Left colon (tissue), 2 donors: ENCODE measurements at regions not wholly inside any gene's neighbourhood (a gene's known extent, or its start where the extent isn't known, plus 50 kb on each side); places are given as distances from the start of the nearest gene placed in this dataset.
A peak's percentile ranks its signal among the peaks of the same experiment; 100 is the strongest.
"Not testable (repeated sequence)": the region's sequence is repeated elsewhere in the genome, so short reads cannot be mapped to it uniquely, and the experiment has no call there.

Experiments
- ATAC-seq: fragments of 200-7000 bp; cut with Tn5 transposase; one replicate; pipeline ENCODE4 v1.9.1; 2020; ENCODE audit warnings: mild to moderate bottlenecking, moderate library complexity
- DNase-seq, 2 donors: peaks; one replicate each; pipeline ENCODE4 v3.0.0-alpha.2; 2020
- intact Hi-C, 2 donors: fragments of 100-400 bp; cut with DNase I in 1 of 2; cut with micrococcal nuclease in 1 of 2; formaldehyde crosslinking; loops; one replicate each; pipeline versions ENCODE4 v1.11.2 to v1.14.0; 2022; cut with DNase I, micrococcal nuclease
- donor health status: DM: no; HTN: no; CAD: no.
- donor health status: DM: yes; HTN: yes; CAD: no.

DNA sequence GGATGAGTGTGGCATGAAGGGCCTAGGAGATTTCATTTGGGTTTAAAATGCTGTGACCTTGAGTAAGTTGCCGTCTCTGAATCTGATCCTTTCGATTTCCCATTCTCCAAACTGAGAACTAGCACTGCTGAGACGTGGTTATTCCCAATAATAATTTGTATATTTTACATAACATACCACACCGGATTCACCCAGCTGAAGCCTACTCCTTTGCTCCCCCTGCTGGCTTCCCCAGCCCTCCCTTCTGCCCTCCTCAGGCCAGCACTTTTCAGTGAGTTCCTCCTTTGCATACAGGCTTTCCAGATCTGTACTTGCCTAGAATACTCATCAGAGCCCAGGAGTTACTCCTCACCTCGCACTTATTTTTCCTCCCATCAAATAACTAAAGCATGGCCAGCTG is 255.1 kb downstream of the OR4F29 start:
- ATAC-seq, DNase-seq, intact Hi-C loops: not testable (repeated sequence)

DNA sequence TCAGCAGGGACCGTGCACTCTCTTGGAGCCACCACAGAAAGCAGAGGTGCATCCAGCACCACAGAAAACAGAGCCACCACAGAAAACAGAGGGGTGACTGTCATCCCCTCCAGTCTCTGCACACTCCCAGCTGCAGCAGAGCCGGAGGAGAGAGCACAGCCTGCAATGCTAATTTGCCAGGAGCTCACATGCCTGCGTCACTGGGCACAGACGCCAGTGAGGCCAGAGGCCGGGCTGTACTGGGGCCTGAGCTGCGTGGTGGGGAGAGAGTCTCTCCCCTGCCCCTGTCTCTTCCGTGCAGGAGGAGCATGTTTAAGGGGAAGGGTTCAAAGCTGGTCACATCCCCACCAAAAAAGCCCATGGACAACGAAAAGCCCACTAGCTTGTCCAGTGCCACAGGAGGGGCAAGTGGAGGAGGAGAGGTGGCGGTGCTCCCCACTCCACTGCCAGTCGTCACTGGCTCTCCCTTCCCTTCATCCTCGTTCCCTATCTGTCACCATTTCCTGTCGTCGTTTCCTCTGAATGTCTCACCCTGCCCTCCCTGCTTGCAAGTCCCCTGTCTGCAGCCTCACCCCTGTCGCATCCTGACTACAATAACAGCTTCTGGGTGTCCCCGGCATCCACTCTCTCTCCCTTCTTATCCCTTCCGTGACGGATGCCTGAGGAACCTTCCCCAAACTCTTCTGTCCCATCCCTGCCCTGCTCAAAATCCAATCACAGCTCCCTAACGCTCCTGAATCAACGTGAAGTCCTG is 260.0 kb downstream of the OR4F29 start:
- peak in 1 of 2 donors; percentile 36 for DNase-seq
- ATAC-seq, intact Hi-C loops: not testable (repeated sequence)

DNA sequence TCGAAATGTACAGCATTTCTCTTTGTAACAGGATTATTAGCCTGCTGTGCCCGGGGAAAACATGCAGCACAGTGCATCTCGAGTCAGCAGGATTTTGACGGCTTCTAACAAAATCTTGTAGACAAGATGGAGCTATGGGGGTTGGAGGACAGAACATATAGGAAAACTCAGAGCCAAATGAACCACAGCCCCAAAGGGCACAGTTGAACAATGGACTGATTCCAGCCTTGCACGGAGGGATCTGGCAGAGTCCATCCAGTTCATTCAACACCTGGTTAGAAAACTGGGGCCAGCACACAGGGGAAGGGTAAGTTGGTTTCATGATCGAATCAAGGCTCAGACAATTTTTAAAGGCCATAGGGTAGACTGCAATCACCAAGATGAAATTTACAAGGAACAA is 260.8 kb downstream of the OR4F29 start:
- ATAC-seq, intact Hi-C loops: not testable (repeated sequence)
- DNase-seq: peak in 1 of 2 donors; percentile 6

DNA sequence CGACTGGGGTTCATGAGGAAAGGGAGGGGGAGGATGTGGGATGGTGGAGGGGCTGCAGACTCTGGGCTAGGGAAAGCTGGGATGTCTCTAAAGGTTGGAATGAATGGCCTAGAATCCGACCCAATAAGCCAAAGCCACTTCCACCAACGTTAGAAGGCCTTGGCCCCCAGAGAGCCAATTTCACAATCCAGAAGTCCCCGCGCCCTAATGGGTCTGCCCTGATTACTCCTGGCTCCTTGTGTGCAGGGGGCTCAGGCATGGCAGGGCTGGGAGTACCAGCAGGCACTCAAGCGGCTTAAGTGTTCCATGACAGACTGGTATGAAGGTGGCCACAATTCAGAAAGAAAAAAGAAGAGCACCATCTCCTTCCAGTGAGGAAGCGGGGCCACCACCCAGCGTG is 261.6 kb downstream of the OR4F29 start:
- ATAC-seq, intact Hi-C loops, DNase-seq: not testable (repeated sequence)

DNA sequence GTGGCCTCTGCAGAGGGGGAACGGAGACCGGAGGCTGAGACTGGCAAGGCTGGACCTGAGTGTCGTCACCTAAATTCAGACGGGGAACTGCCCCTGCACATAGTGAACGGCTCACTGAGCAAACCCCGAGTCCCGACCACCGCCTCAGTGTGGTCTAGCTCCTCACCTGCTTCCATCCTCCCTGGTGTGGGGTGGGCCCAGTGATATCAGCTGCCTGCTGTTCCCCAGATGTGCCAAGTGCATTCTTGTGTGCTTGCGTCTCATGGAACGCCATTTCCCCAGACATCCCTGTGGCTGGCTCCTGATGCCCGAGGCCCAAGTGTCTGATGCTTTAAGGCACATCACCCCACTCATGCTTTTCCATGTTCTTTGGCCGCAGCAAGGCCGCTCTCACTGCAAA is 262.2 kb downstream of the OR4F29 start:
- peak in 1 of 2 donors; percentile 21 for DNase-seq
- ATAC-seq, intact Hi-C loops: not testable (repeated sequence)

DNA sequence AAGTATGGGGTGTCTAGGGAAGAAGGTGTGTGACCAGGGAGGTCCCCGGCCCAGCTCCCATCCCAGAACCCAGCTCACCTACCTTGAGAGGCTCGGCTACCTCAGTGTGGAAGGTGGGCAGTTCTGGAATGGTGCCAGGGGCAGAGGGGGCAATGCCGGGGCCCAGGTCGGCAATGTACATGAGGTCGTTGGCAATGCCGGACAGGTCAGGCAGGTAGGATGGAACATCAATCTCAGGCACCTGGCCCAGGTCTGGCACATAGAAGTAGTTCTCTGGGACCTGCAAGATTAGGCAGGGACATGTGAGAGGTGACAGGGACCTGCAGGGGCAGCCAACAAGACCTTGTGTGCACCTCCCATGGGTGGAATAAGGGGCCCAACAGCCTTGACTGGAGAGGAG is 264.2 kb downstream of the OR4F29 start:
- DNase-seq: peak in 1 of 2 donors; percentile 10
- intact Hi-C loops, ATAC-seq: not testable (repeated sequence)

DNA sequence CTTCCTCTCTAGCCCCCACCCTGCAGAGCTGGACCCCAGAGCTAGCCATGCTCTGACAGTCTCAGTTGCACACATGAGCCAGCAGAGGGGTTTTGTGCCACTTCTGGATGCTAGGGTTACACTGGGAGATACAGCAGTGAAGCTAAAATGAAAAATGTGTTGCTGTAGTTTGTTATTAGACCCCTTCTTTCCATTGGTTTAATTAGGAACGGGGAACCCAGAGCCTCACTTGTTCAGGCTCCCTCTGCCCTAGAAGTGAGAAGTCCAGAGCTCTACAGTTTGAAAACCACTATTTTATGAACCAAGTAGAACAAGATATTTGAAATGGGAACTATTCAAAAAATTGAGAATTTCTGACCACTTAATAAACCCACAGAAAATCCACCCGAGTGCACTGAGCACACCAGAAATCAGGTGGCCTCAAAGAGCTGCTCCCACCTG is 264.8 kb downstream of the OR4F29 start:
- DNase-seq: peak in 1 of 2 donors; percentile 19
- intact Hi-C loops, ATAC-seq: not testable (repeated sequence)

DNA sequence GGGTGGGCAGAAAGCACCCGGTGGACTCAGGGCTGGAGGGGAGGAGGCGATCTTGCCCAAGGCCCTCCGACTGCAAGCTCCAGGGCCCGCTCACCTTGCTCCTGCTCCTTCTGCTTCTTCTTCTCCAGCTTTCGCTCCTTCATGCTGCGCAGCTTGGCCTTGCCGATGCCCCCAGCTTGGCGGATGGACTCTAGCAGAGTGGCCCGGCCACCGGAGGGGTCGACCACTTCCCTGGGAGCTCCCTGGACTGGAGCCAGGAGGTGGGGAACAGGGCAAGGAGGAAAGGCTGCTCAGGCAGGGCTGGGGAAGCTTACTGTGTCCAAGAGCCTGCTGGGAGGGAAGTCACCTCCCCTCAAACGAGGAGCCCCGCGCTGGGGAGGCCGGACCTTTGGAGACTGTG is 265.3 kb downstream of the OR4F29 start:
- DNase-seq: peak in 1 of 2 donors; percentile 8
- intact Hi-C loops: not testable (repeated sequence)

DNA sequence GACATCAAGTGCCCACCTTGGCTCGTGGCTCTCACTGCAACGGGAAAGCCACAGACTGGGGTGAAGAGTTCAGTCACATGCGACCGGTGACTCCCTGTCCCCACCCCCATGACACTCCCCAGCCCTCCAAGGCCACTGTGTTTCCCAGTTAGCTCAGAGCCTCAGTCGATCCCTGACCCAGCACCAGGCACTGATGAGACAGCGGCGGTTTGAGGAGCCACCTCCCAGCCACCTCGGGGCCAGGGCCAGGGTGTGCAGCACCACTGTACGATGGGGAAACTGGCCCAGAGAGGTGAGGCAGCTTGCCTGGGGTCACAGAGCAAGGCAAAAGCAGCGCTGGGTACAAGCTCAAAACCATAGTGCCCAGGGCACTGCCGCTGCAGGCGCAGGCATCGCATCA is 266.0 kb downstream of the OR4F29 start:
- intact Hi-C loops, DNase-seq, ATAC-seq: not testable (repeated sequence)

More for the DNA sequence above, 265.3 kb downstream of the OR4F29 start:
- ATAC-seq: not testable (repeated sequence)

DNA sequence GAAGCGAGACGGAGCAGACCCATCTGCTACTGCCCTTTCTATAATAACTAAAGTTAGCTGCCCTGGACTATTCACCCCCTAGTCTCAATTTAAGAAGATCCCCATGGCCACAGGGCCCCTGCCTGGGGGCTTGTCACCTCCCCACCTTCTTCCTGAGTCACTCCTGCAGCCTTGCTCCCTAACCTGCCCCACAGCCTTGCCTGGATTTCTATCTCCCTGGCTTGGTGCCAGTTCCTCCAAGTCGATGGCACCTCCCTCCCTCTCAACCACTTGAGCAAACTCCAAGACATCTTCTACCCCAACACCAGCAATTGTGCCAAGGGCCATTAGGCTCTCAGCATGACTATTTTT is 267.2 kb downstream of the OR4F29 start:
- ATAC-seq, intact Hi-C loops: not testable (repeated sequence)
- peak in 1 of 2 donors; percentile 21 for DNase-seq

DNA sequence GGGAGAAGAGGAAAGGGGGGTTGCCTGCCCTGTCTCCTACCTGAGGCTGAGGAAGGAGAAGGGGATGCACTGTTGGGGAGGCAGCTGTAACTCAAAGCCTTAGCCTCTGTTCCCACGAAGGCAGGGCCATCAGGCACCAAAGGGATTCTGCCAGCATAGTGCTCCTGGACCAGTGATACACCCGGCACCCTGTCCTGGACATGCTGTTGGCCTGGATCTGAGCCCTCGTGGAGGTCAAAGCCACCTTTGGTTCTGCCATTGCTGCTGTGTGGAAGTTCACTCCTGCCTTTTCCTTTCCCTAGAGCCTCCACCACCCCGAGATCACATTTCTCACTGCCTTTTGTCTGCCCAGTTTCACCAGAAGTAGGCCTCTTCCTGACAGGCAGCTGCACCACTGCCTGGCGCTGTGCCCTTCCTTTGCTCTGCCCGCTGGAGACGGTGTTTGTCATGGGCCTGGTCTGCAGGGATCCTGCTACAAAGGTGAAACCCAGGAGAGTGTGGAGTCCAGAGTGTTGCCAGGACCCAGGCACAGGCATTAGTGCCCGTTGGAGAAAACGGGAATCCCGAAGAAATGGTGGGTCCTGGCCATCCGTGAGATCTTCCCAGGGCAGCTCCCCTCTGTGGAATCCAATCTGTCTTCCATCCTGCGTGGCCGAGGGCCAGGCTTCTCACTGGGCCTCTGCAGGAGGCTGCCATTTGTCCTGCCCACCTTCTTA is 267.7 kb downstream of the OR4F29 start:
- DNase-seq: peak in 1 of 2 donors; percentile 24
- intact Hi-C loops, ATAC-seq: not testable (repeated sequence)

DNA sequence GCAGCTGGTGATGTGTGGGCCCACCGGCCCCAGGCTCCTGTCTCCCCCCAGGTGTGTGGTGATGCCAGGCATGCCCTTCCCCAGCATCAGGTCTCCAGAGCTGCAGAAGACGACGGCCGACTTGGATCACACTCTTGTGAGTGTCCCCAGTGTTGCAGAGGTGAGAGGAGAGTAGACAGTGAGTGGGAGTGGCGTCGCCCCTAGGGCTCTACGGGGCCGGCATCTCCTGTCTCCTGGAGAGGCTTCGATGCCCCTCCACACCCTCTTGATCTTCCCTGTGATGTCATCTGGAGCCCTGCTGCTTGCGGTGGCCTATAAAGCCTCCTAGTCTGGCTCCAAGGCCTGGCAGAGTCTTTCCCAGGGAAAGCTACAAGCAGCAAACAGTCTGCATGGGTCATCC is 268.4 kb downstream of the OR4F29 start:
- ATAC-seq, intact Hi-C loops: not testable (repeated sequence)
- DNase-seq: peak in 1 of 2 donors; percentile 20

DNA sequence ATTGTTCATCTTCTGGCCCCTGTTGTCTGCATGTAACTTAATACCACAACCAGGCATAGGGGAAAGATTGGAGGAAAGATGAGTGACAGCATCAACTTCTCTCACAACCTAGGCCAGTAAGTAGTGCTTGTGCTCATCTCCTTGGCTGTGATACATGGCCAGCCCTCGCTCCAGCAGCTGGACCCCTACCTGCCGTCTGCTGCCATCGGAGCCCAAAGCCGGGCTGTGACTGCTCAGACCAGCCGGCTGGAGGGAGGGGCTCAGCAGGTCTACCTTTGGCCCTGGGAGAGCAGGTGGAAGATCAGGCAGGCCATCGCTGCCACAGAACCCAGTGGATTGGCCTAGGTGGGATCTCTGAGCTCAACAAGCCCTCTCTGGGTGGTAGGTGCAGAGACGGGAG is 268.8 kb downstream of the OR4F29 start:
- peak in 1 of 2 donors; percentile 4 for DNase-seq
- intact Hi-C loops, ATAC-seq: not testable (repeated sequence)

DNA sequence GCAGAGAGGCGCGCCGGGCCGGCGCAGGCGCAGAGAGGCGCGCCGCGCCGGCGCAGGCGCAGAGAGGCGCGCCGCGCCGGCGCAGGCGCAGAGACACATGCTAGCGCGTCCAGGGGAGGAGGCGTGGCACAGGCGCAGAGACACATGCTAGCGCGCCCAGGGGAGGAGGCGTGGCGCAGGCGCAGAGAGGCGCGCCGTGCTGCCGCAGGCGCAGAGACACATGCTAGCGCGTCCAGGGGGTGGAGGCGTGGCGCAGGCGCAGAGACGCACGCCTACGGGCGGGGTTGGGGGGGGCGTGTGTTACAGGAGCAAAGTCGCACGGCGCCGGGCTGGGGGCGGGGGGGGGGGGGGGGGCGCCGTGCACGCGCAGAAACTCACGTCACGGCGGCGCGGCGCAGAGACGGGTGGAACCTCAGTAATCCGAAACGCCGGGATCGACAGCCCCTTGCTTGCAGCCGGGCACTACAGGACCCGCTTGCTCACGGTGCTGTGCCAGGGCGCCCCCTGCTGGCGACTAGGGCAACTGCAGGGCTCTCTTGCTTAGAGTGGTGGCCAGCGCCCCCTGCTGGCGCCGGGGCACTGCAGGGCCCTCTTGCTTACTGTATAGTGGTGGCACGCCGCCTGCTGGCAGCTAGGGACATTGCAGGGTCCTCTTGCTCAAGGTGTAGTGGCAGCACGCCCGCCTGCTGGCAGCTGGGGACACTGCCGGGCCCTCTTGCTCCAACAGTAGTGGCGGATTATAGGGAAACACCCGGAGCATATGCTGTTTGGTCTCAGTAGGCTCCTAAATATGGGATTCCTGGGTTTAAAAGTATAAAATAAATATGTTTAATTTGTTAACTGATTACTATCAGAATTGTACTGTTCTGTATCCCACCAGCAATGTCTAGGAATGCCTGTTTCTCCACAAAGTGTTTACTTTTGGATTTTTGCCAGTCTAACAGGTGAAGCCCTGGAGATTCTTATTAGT is 269.9 kb downstream of the OR4F29 start:
- DNase-seq: peak; percentile 62 to 75
- intact Hi-C loops: not testable (repeated sequence)
- peak; percentile 69 for ATAC-seq

DNA sequence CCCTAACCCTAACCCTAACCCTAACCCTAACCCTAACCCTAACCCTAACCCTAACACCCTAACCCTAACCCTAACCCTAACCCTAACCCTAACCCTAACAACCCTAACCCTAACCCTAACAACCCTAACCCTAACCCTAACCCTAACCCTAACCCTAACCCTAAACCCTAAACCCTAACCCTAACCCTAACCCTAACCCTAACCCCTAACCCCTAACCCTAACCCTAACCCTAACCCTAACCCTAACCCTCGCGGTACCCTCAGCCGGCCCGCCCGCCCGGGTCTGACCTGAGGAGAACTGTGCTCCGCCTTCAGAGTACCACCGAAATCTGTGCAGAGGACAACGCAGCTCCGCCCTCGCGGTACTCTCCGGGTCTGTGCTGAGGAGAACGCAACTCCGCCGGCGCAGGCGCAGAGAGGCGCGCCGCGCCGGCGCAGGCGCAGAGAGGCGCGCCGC is 270.7 kb downstream of the OR4F29 start:
- intact Hi-C loops: not testable (repeated sequence)
- peak; percentile 46 for ATAC-seq

DNA sequence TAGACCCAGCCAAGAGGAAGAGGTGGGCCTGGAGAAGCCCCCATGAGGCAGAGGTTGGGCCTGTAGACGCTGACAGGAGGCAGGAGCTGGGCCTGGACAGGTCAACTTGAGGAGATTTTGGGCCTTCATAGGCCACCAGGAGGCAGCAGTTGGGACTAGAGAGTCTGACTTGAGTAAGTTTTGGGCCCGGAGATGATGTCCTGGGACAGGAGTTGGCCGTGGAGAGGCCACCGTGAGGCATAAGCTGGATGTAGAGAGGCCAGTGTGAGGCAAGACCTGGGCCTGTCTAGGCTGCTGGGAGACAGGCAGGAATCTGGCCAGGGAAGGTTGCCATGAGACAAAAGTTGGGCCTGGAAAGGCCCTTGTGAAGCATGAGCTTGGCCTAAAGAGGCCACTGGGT is 312.6 kb downstream of the OR4F29 start:
- DNase-seq, intact Hi-C loops: not testable (repeated sequence)

More for the DNA sequence above, 270.7 kb downstream of the OR4F29 start:
- peak; percentile 12 to 25 for DNase-seq

DNA sequence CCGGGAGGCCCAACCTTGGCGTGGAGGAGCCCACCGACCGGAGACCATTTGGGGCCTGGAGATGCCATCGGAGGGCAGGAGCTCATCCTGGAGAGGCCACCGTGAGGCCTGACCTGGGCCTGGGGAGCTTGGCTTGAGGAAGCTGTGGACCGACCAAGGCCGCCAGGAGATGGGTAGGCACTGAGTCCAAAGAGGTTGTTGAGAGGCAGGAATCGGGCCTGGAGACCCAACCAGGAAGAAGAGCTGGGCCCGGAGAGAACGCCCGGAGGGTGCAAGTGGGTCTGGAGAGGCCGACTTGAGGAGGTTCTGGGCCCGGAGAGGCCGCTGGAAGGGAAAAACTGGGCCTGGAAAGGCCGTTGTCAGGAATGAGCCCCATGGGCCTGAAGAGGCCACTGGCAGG is 313.8 kb downstream of the OR4F29 start:
- ATAC-seq, DNase-seq, intact Hi-C loops: not testable (repeated sequence)

More for the DNA sequence above, 312.6 kb downstream of the OR4F29 start:
- ATAC-seq: not testable (repeated sequence)

DNA sequence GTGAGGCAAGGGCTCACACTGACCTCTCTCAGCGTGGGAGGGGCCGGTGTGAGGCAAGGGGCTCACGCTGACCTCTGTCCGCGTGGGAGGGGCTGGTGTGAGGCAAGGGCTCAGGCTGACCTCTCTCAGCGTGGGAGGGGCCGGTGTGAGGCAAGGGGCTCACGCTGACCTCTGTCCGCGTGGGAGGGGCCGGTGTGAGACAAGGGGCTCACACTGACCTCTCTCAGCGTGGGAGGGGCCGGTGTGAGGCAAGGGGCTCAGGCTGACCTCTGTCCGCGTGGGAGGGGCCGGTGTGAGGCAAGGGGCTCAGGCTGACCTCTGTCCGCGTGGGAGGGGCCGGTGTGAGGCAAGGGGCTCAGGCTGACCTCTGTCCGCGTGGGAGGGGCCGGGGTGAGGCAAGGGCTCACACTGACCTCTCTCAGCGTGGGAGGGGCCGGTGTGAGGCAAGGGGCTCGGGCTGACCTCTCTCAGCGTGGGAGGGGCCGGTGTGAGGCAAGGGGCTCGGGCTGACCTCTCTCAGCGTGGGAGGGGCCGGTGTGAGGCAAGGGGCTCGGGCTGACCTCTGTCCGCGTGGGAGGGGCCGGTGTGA is 315.0 kb downstream of the OR4F29 start:
- intact Hi-C loops: not testable (repeated sequence)

More for the DNA sequence above, 315.0 kb downstream of the OR4F29 start:
- not testable (repeated sequence) for ATAC-seq, DNase-seq
